SKM-1 treated with dmso at 0.1 percent for 144 hours (cell line): ENCODE measurements at regions not wholly inside any gene's neighbourhood (a gene's known extent, or its start where the extent isn't known, plus 50 kb on each side); places are given as distances from the start of the nearest gene placed in this dataset.
"Not testable (repeated sequence)": the region's sequence is repeated elsewhere in the genome, so short reads cannot be mapped to it uniquely, and the experiment has no call there.

Source experiments
- DNase-seq: peaks from one replicate; lab custom pipeline; 2025; ENCODE audit not compliant: unreplicated experiment; lab: John Stamatoyannopoulos, UW

- DNase-seq: no peak
Observed at GRCh38 chr12:94916663-94917062, 86.8 kb downstream of the NDUFA12 start.

GRCh38 chr12:94909663-94910062 lies 93.8 kb downstream of the NDUFA12 start:
- no peak for DNase-seq

GRCh38 chr12:94905749-94906148 lies 97.7 kb downstream of the NDUFA12 start:
- DNase-seq: not testable (repeated sequence)

GRCh38 chr12:94900496-94900895 lies 103.0 kb downstream of the NDUFA12 start:
- no peak for DNase-seq

- no peak for DNase-seq
Observed at GRCh38 chr12:94898388-94898787, 105.1 kb downstream of the NDUFA12 start.

- DNase-seq: no peak
Observed at GRCh38 chr12:94892544-94893267, 110.8 kb downstream of the NDUFA12 start.

- DNase-seq: no peak
Observed at GRCh38 chr12:94889445-94890210, 113.9 kb downstream of the NDUFA12 start.

GRCh38 chr12:94879542-94879941 lies 124.0 kb downstream of the NDUFA12 start:
- DNase-seq: no peak

- no peak for DNase-seq
Observed at GRCh38 chr12:94875525-94875924, 128.0 kb downstream of the NDUFA12 start.

- no peak for DNase-seq
Observed at GRCh38 chr12:94874518-94875302, 128.8 kb downstream of the NDUFA12 start.

GRCh38 chr12:94873734-94874517 lies 129.6 kb downstream of the NDUFA12 start:
- no peak for DNase-seq

GRCh38 chr12:94872971-94873733 lies 130.3 kb downstream of the NDUFA12 start:
- DNase-seq: no peak

- no peak for DNase-seq
Observed at GRCh38 chr12:94872671-94872970, 130.9 kb downstream of the NDUFA12 start.

GRCh38 chr12:94872007-94872653 lies 131.4 kb downstream of the NDUFA12 start:
- no peak for DNase-seq

GRCh38 chr12:94870511-94870910 lies 133.0 kb downstream of the NDUFA12 start:
- DNase-seq: no peak

GRCh38 chr12:94868161-94868560 lies 135.3 kb downstream of the NDUFA12 start:
- no peak for DNase-seq

GRCh38 chr12:94867066-94867855 lies 136.2 kb downstream of the NDUFA12 start:
- no peak for DNase-seq

- DNase-seq: no peak
Observed at GRCh38 chr12:94864987-94865386, 138.5 kb downstream of the NDUFA12 start.
